Activated CD8-positive, alpha-beta memory T cell treated with anti-CD3 and anti-CD28 coated beads, Interleukin-2, amount 50 U/mL, for 24 hours (primary cell): ENCODE measurements at regions not wholly inside any gene's neighbourhood (a gene's known extent, or its start where the extent isn't known, plus 50 kb on each side); places are given as distances from the start of the nearest gene placed in this dataset.

Experiments
- DNase-seq: peaks from one replicate; pipeline ENCODE4 v3.0.0-alpha.2; 2020; ENCODE audit errors: extremely low read depth

DNA sequence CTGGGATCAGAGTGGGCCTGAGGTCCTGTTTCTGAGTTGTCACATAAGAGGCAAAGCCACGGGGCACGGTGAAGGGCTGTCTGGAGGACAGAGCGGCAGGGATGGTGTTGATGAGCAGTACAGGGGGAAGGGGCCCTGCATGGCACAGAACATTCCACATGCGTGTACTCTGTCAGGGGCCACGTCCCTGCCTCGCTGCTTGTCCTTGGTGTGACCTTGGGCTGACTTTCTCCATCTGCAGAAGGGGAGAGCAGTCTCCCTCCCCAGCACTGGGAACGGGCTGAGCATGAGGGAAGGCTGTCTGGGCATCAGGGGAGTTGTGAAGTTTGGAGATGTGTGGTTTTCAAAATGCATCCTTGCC is 71.5 kb upstream of the GSE1 start:
- DNase-seq = no peak

DNA sequence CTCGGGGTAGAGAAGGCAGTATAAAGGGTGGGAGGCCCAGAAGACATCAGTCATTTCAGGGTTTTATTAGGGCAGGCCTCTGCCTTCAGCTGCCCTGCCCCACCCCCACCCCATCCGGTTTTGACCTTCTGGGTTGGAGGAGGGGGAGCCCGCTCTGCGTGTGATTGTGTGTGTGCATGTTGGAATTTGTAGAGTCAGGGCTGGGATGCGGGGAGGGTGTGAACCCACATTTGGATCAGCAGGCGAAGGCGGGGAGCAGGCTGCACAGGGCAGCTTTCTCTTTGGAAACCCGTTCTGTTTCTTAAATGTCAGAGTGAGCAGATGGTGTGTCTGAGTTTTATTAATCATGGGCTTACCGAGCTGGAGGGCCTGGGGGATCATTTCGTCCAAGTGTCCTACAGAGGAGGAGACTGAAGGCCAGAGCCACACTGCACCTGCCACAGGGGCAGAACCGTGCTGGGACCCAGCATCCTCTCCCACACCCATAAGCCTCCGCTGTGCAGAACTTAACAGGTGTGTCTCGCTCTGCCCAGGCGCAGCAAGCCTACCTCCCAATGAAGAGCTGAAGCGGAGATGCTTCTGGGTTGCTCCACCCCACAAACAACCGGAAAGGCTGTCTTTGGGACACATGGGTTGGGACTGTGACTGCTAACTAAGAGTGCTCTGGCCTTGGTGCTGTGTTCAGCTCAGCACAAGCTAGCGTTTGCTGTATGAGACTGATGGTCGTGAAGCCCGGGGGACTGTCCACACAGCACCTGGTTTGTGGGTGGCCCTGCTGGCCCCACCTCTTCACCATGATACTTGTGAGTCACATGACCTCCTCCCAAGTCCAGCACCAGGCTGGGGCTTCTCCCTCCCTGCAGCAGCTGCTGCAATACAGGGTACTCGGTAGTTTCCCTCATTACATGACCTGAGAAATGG is 70.9 kb upstream of the GSE1 start:
- DNase-seq = no peak

DNA sequence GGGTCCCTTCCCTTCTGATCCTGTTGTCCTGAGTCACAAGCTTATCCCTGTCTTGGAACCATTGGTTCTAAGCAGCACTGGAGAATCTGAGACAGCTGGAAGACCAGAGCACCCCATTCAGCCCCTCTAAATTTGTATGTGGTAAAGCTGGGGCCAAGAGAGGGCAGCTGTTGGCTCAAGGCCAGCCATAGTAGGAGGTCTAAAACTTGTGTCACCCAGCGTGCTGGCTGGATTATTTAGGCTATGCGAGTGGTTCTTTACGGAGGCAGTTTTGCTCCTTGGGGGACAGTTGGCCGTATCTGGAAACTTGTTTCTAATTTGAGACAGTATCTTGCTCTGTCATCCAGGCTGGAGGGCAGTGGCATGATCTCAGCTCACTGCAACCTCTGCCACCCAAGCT is 69.6 kb upstream of the GSE1 start:
- DNase-seq = no peak

DNA sequence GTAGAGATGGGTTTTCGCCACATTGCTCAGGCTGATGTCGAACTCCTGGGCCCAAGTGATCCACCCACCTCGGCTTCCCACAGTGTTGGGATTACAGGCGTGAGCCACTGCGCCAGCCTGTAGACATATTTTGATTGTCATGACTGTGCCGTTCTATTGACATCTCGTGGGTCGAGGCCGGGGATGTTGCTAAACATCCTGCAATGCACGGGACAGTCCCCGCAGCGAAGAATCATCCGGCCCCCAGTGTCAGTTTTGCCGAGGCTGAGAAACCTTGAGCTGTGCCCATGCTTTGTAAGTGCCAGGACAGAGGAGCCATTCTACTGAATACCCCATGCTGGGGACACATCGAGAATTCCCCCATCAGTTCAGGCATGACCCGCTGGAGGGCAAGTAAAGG is 69.1 kb upstream of the GSE1 start:
- DNase-seq = no peak

- no peak for DNase-seq
Observed at GRCh38 chr16:85544668-85545067, 68.5 kb upstream of the GSE1 start.

GRCh38 chr16:85545227-85545818 is 67.8 kb upstream of the GSE1 start:
- DNase-seq = no peak

- DNase-seq = no peak
Observed at GRCh38 chr16:85546585-85547447, 66.3 kb upstream of the GSE1 start.

DNA sequence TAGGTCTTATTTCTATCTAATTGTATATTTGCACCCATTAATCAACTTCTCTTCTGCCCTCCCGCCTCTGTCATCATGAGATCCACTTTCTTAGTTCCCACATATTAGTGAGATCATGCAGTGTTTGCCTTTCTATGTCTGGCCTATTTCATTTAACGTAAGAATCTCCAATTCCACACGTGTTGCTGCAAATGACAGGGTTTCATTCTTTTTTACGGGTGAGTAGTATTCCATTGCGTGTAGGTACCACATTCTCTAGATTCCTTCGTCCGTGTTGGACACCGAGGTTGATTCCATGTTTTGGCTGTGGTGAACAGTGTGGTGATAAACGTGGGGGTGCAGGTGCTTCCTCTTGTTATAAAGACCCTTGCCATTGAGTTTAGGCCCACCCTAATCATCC is 64.7 kb upstream of the GSE1 start:
- DNase-seq = no peak

GRCh38 chr16:85549766-85550421 is 63.2 kb upstream of the GSE1 start:
- DNase-seq = no peak

- DNase-seq = no peak
Observed at GRCh38 chr16:85550422-85550864, 62.7 kb upstream of the GSE1 start.

- no peak for DNase-seq
Observed at GRCh38 chr16:85550953-85551924, 61.9 kb upstream of the GSE1 start.

DNA sequence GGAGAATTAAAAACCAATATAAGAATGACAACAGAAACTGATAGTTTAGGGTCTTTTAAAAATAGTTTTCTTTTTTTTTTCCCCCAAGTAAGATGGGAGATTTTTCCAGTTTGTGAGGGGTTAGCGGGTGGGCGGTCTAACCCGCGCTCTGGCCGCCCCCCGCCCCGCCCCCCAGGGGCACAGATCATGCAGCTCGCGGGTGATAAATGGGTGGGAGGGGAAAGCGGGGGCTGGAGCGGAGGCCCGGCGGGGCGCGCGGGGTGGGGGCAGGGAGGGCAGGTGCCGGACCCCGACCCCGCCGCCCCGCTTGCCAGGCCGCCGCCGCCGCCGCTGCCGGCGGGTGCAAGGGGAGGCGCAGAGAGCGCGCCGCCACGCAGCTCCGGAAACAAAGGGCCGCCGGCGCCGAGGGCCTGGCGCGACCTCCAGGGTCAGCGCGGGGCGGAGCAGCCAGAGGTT is 60.1 kb upstream of the GSE1 start:
- no peak for DNase-seq

DNA sequence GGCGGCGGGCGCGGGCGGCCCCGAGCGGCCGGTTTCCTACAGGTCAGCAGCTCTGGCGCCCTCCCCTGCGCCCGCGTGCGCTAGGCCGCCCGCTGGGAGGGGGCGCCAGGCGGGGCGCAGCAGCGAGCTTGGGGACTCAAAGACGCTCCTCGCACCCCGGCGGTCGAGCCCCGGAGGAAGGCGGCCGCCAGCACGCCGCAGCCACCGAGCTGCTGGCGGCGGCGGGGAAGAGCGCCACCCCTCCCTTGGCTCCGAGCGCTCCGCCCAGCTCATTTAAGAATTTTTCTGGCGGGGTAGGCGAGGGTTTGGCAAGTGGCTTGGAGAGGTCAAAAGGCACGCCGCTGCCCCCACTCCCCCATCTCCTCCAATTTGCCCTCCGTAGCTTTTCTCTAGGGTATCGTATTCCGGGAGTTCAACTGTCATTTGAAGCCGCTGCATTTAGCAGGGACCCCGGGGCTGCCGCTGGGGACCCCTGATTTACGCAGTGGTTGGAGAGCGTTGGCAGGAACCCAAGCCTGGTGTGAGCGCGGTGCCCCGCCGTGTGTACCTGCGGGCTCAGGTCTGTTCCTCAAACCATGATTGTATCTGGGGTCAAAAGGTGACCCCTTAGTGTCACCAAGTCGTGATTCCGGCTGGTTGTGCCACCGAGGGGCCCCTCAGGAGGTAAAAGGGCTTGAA is 59.5 kb upstream of the GSE1 start:
- no peak for DNase-seq

- peak; percentile 70 for DNase-seq
Observed at GRCh38 chr16:85554114-85554888, 58.8 kb upstream of the GSE1 start.

- DNase-seq = no peak
Observed at GRCh38 chr16:85554889-85555718, 58.0 kb upstream of the GSE1 start.

DNA sequence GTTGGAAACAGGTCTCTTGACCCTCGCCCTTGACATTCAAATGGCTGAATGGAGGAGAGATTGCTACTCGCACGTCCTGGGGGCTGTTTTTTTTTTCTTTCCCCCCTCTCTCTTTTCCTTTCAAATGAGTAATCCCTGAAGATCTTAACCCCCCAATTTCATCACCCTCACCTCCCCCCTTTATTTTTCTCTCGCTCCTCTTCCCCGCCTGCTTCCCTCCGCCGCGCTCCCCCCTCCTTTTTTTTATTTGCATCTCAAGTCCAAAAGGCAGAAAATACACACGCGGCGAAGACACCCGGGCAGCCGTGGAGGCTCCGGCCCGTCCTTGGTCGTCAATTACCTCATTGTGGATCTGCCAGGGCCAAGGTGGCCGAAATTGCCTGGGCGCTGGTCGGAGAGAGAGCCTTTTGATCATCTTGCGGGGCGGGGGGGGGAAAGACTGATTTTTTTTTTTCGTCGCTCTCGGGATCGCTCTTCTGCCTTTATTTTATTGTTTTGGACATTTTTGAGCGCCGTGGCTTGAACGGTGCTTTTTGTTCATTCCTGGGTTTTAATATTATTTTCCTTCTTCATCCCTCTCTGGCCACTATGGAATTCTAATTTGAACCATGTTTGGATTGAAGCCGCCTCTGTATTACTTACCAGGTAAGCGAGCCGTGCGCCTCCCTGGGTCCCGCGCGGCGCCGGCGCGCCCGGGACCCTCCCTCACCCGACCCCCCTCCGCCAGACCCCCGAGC is 57.2 kb upstream of the GSE1 start:
- no peak for DNase-seq

- no peak for DNase-seq
Observed at GRCh38 chr16:85556456-85557082, 56.6 kb upstream of the GSE1 start.
